Keratinocyte (primary cell): ENCODE measurements at regions not wholly inside any gene's neighbourhood (a gene's known extent, or its start where the extent isn't known, plus 50 kb on each side); places are given as distances from the start of the nearest gene placed in this dataset.

Source experiments
- EZH2 ChIP-seq: IDR thresholded peaks from one replicate; pipeline ENCODE4 v1.6.1; 2012; ENCODE audit warnings: inconsistent platforms, mild to moderate bottlenecking, low read length, moderate library complexity
- TF ChIP-seq, protein P1 (sequence below), 3 experiments: IDR thresholded peaks in 1 of 3; conservative IDR thresholded peaks in 1 of 3; optimal IDR thresholded peaks in 1 of 3; 2 replicates in 2 of 3; 3 replicates in 1 of 3; pipeline versions ENCODE3 to v1.5.1; 2011; ENCODE audit warnings: low read length in 3 of 3, mild to moderate bottlenecking in 3 of 3, moderate library complexity in 2 of 3, control low read depth in 1 of 3, inconsistent platforms in 1 of 3; ENCODE audit not compliant: insufficient read depth in 2 of 3; ENCODE audit errors: extremely low read depth in 1 of 3

- TF ChIP-seq, protein P1, sequence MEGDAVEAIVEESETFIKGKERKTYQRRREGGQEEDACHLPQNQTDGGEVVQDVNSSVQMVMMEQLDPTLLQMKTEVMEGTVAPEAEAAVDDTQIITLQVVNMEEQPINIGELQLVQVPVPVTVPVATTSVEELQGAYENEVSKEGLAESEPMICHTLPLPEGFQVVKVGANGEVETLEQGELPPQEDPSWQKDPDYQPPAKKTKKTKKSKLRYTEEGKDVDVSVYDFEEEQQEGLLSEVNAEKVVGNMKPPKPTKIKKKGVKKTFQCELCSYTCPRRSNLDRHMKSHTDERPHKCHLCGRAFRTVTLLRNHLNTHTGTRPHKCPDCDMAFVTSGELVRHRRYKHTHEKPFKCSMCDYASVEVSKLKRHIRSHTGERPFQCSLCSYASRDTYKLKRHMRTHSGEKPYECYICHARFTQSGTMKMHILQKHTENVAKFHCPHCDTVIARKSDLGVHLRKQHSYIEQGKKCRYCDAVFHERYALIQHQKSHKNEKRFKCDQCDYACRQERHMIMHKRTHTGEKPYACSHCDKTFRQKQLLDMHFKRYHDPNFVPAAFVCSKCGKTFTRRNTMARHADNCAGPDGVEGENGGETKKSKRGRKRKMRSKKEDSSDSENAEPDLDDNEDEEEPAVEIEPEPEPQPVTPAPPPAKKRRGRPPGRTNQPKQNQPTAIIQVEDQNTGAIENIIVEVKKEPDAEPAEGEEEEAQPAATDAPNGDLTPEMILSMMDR (optimal IDR thresholded peaks at IDR 0.05 in 1 of 3, IDR thresholded peaks at IDR 0.05 in 1 of 3, conservative IDR thresholded peaks at IDR 0.05 in 1 of 3; ENCODE audit: extremely low read depth in 1 of 3, insufficient read depth in 2 of 3, low read length in 3 of 3) = no peak
- TF ChIP-seq EZH2 = no peak
These were observed 533.9 kb upstream of the CRIM1 start for GRCh38 chr2:35821675-35822074.
